DMS 273 (cell line): ENCODE measurements at regions not wholly inside any gene's neighbourhood (a gene's known extent, or its start where the extent isn't known, plus 50 kb on each side); places are given as distances from the start of the nearest gene placed in this dataset.
A peak's percentile ranks its signal among the peaks of the same experiment; 100 is the strongest.
"Not testable (repeated sequence)": the region's sequence is repeated elsewhere in the genome, so short reads cannot be mapped to it uniquely, and the experiment has no call there.

Experiments used
- DNase-seq: peaks from one replicate; lab custom pipeline; 2025; ENCODE audit not compliant: unreplicated experiment; lab: John Stamatoyannopoulos, UW

DNA sequence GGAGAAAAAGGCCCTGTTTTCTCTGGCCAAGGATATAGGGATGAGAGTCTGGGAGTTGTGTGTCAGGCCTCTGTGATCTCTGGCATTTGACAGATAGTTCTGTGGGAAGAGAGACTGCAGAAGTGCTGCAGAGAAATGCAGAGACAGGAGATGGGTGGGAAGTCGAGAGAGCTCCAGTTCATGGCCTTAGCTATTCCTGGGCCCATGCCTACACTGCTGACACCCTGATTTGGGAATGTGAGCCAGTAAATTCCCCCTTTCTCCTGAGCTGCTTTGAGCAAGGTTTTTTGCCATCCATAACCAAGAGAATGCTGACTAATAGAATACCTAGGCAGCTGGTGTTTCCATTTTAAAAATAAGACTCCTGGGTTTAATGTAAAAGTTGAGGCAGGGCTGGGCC is 59.3 kb downstream of the EBLN2 start:
- no peak for DNase-seq

DNA sequence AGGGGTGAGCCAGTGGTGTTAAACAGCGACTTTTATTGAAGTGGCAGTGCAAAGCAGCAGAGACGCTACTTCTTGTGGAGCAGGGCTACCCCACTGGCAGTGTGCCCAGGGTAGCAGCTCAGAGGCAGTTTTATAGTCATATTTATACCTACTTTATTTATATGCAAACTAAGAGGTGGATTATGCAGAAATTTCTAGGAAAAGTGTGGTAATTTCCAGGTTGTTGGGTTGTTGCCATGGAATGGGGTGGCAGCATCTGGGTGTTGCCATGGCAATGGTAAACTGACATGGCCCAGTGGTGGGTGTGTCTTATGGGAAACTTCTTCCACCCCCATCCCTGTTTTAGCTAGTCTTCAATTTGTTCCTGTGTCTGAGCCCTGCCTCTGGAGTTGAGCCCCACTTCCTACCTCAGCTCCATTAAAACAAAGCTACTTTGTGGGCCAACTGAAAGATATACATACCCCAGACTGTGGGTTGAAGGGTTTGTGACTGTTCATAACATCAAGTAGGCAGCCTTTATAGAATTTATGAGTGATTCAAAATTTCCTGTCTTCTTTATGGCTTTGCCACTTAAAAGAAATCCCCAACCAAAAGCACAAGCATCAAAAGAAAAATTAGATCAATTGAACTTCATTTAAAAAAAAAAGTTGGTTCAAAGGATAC is 60.3 kb downstream of the EBLN2 start:
- no peak for DNase-seq

DNA sequence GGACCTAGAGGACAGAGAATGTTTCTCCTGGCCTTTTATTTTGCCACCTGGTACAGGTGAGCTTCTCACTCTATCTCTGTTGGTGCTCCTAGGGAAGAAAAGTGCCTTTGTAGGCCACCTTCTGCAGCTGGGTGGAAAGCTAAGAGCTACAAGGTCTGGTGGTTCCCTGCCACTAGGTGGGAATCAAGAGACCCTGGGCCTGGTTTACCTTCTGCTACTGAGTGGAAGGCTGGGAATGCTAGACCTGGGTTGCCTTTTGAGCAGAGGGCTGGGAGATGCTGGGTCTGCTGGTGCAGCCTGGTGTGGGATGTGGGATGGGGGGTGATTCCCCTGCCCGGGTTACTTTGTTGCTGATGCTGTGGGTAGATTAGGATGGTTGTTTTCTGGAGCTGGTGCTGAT is 72.6 kb downstream of the EBLN2 start:
- no peak for DNase-seq

DNA sequence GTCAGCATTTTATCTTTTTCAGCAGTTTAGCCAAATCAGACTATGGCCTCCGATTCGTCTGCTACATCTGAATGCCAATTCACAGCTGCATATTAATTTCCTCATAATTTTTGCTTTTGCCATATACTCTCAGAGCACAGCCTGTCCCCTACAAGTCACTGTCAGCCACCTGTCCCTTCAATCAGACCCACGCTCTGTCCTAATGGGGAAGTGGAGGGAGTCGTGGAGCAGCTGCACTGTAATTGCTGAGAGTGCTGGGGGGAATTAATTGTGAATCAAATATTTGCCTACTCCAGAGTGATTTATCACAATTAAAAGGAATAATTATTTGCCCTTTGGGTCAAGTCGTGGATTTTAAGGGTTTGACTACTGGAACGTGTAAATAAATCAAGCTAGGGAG is 75.5 kb downstream of the EBLN2 start:
- DNase-seq, result no peak

DNA sequence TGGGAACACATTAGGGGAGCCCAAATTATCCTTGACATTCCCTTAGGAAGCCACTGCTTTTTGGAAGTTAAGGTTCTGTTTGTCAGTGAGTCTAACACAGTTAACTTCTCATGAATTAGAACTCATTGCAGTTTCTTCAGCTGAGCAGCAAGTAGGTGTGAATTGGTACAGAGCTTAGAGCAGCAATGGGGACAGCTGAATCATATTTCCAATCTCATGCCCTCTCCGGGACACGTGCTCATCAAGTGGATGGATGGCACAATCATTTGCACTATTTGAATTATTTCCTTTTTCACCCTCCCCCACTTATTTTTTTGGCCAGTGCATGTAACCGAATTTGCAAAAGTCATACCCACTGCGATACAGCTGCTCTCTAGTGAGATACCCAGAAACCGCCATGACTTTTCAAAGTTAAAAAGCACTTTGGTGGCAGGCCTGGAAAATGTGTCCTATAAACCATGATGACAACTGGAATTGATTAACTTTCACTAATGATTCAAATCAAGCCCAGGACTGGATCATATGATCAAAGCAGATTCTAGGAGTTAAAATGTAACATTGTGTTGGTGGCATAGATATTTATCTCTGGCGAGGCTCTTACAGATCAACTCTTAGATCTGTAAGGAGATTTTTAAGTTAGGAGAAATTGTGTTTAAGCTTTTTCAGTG is 76.4 kb downstream of the EBLN2 start:
- no peak for DNase-seq

DNA sequence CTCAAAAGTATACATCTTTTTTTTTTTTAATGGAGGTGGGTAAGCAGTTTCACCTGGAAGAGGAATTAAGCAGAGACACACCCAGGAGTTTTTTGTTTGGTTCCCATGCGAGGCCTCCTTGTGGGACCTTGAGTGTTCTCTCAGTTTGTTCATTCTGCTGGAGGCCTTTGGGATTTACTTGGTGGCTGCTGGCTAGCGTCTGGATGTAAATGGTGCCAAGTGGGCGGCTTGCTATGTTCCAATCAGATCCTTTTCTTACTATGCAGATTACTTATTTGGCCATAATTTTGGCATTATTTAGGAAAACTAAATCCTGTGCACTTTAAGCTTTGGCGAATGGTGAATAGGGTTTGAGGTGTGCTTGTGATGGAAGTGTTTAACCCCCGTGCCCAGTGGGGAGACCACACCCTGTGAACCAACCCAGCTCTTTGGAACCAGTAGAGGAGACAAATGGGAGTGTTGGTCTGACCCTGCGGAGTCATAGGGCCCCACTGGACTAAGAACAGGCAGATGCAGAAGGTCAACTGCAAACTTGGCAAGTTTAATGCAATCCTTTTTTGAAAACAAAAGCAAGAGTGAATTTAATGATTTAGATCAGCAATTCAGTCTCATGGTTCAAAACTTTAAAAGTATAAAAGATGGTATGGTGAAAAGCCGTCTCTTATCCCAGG is 79.4 kb downstream of the EBLN2 start:
- DNase-seq, result no peak

DNA sequence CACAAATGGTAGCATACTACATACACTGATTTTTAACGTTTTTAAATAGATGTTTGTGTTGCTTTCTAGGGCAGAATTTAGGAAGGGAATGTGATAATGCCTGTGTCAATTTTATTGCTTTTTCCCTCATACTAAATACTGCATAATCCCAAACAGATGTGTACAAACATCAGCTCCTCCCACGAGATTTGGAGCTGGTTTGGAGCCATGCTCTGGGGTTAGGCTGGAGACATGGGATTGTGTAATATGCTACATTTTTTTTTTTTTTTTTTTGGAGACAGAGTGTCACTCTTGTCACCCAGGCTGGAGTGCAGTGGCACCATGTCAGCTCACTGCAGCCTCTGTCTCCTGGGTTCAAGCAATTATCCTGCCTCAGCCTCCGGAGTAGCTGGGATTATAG is 80.1 kb downstream of the EBLN2 start:
- DNase-seq, result no peak

DNA sequence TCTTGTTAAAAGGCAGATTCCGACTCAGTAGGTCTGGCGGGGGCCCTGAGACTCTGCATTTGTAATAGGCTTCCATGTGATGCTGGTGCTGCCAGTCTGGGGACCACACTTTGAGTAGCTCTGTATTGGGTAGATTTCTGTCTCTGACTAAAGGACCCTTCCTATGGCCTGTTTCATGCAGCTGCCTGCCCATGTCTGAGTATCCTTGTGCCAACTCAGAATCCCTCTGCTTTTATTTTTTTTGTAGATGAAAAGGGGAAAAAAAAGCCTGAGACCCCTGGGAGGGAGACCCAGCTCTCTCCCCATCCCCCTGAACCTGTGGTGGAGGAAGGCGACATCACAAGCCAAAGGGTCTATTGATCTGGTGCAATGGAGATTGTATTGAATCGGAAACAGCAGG is 81.9 kb downstream of the EBLN2 start:
- DNase-seq, result no peak

DNA sequence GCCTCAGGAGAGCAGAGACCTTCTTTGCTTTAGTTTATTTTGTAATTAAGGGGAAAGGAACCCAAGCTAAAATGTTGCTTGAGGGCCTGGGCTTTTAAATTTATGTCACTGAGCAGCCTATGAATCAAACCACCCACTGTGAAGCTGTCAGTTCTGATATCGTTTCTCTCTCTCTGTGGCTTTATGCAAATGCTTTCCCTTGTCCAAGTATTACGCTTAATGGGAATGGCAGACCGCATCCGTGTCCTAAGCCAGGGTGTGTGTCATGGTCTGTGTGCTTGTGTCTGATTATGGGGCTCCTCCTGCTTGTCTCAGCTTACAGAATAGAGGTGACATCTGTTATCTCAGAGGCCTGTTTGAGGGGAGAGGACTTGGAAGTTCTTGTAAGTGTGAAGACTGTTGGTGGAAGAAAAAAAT is 82.4 kb downstream of the EBLN2 start:
- DNase-seq, result peak; percentile 27

DNA sequence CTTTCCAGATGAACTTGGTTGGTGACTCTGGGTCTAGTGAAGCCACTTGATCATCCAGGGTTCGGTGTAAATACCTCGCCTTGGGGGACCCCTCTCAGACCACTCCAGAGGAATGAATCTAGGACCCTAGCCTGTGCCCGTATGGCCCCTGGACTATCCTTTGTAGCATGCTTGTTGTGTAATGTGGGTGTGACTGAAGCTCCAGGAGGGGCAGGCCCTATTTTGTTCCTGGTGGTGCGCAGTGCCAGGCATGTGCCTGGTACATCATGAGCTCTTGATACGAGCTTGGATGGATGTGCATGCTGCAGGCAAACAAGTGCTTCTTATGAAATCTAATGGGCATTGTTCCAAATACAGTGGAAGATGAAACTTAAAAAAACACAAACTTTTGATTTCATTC is 82.8 kb downstream of the EBLN2 start:
- no peak for DNase-seq

DNA sequence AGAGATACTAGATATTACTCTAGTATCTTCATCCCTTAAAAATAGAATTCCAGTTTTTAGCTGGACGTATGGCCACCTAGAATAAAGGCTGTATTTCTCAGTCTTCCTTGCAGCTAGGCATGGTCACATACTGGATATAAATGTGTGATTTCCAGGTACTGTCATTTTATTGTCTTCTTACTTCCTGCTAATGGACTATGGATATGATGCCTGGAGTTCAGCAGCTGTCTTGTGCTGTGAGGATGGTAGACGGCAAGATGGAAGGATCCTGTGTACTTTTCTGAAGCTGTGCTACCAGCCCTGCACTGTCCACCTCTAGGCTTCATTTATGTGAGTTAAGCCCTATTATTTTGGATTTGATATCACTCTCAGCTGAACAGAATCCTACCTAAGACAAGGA is 83.4 kb downstream of the EBLN2 start:
- no peak for DNase-seq

DNA sequence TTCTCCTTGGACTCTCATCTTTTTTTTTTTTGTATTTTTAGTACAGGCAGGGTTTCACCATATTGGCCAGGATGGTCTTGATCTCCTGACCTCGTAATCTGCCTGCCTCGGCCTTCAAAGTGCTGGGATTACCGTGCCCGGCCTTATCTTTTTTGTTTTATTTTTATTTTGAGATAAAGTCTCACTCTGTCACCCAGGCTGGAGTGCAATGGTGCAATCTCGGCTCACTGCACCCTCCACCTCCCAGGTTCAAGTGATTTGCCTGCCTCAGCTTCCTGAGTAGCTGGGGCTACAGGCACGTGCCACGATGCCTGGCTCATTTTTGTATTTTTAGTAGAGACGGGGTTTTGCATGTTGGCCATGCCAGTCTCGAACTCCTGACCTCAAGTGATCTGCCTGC is 86.0 kb downstream of the EBLN2 start:
- not testable (repeated sequence) for DNase-seq

DNA sequence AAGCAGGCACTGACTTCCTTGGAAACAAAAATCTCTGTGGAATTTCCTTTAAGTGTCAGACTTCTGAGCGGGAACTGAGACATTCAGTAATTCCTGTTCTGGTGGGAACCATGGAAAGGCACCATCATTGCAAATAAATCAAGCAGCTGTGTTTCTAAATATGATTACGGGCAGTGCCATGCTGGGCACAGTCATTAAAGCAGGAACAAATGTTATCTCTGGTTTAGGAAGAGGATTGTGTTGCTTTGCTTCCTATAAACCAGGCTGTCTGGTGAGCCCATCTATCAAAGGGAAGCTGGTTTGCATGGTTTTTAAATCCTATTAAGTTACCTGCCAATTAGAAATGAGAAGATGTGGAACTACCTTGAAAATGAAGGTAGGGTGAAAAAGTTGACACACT is 86.7 kb downstream of the EBLN2 start:
- DNase-seq, result no peak

DNA sequence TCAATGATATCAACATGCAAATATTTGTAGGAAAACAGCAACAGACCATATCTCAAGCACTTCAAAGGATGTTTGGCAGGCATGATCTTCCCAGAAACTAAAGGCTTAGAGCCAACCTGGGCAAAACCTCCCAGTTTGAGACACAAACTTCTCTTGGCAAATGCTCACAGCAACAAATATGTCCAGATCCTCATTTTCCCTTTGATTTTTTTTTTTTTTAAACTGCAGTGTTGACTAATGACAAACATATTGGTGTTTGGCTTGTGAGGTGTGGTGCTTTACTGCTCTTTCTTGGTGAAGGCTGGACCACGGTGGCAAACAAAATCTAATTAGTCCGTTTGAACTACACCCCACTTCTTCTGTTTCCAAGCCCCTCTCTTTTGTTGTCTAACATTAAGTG is 87.2 kb downstream of the EBLN2 start:
- no peak for DNase-seq

DNA sequence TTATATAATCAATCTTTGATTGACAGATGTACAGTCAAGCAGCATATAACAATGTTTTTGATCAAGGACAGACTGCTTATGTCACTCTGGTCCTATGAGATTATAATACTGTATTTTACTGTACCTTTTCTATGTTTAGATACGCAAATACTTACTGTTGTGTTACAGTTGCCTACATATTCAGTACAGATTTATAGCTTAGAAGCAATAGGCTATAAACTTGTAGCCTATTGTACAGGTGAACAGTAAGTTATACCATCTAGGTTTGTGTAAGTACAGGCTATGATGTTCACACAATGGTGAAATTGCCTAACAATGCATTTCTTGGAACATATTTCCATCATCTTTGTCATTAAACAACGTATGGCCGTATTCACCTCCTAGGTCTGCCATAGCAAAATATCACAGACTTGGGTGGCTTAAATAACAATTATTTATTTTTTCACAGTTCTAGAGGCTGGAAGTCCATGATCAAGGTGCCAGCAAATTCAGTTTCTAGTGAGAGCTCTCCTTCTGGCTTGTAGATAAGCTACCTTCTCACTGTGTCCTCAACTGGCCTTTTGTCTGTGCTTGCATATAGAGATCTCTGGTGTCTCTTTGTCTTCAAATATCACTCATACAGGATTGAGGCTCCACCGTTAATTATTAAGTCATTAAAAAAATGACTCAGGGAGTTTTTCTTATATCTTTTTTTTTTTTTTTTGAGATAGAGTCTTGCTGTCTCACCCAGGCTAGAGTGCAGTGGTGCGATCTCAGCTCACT is 89.1 kb downstream of the EBLN2 start:
- DNase-seq, result no peak

DNA sequence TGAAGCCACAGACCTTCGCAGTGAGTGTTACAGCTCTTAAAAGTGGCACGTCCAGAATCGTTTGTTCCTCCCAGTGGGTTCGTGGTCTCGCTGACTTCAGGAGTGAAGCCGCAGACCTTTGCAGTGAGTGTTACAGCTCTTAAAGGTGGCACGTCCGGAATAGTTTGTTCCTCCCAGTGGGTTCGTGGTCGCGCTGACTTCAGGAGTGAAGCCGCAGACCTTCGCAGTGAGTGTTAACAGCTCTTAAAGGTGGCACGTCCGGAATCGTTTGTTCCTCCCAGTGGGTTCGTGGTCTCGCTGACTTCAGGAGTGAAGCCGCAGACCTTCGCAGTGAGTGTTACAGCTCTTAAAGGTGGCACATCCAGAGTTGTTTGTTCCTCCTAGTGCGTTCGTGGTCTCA is 91.1 kb downstream of the EBLN2 start:
- DNase-seq, result not testable (repeated sequence)

DNA sequence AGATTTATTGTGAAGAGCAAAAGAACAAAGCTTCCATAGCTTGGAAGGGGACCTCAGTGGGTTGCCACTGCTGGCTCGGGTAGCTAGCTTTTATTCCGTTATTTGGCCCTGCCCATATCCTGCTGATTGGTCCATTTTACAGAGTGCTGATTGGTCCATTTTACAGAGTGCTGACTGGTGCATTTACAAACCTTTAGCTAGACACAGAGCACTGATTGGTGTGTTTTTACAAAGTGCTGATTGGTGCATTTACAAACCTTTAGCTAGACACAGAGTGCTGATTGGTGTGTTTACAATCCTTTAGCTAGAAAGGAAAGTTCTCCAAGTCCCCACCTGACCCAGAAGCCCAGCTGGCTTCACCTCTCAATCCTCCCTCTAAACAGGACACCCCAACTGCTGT is 91.6 kb downstream of the EBLN2 start:
- DNase-seq, result not testable (repeated sequence)

DNA sequence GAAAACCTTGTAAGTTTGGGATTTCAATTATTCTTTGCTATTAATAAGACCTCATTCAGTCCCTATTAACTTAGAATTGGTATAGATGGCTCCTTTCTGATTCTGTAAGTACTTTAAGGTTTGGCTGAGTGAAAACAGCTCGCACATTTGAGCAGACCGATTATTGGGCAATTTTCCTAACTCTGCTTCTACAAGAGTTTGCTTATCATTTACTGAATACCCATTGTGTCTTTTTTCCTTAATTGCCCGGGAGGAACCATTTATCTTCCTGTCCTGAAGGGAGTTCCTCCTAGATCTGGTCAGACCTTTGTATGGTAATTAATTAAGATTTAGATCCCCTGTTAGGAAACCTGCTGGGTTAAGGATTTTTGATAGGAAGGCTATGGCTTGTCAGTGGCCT is 92.8 kb downstream of the EBLN2 start:
- not testable (repeated sequence) for DNase-seq

DNA sequence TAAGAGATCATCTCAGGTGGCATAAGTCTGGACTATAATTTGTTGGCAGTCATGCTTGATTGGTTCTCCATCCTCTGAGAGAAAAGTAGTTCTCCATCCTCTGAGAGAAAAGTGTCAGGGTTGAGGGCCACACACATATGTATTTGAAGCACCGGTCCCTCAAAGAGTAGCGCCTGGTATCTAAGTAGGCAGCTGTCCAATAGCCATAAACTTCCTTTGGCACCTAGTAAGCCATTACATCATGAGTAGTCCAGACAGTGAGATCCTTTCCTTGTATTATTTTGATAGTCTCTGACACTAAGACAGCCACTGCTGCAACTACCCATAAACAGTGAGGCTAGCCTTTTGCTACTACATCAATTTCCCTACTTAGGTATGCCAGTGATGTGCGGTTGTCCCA is 94.0 kb downstream of the EBLN2 start:
- not testable (repeated sequence) for DNase-seq

DNA sequence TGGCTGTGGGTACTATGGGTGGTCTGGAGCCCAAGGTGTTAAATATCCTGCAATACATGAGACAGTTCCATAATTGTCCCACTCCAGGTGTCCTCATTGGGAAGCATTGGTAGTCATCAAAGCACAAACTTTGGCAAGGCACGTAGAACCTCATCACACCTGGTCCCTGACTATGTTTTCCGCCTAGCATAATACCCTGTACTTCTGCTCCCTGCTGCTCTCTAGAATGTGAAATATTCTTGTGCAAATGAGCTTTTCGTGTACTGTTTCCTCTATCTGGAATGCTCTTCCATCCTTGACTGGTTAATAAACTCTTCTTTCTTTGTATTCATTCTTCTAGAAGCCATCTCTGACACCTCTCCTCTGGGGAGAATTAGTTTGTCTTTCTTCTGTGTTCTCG is 103.2 kb downstream of the EBLN2 start:
- no peak for DNase-seq

DNA sequence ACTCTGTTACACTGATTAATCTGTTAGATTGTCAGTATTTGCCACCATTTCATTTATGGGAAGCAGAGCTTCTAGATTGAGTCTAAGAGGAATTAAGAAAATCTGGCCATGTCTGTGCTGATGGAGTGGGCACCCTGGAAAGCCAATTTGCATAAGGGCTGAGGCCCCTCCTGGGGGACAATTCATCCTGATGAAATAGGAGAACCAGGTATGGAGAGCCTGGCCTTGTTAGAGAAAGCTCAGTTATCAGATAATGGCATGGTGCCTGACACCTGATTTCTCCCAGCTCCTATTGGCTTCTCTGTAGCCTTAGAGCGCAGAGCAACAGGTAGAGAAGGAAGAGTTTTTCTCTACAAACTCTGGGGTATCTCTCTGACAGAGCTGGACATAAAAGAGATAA is 114.2 kb downstream of the EBLN2 start:
- DNase-seq, result no peak

DNA sequence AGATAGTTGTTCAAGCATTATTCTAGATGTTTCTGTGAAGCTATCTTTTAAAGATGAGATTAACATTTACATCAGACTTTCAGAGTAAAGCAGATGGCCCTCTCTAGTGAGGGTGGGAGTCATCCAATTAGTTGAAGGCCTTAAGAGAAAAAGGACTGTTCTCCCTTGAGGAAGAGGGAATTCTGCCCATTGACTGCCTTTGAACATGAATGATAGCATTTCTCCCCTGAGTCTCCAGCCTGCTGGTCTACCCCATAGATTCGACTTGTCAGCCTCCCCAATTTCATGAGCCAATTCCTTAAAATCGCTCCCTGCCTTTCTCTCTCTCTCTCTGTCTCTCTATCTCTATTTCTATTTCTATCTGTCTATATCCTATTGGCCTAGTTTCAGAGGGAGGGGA is 115.5 kb downstream of the EBLN2 start:
- no peak for DNase-seq
